ENCODE measurements at regions not wholly inside any gene's neighbourhood (a gene's known extent, or its start where the extent isn't known, plus 50 kb on each side); places are given as distances from the start of the nearest gene placed in this dataset.
"Not testable (repeated sequence)": the region's sequence is repeated elsewhere in the genome, so short reads cannot be mapped to it uniquely, and the experiment has no call there.

- TF ChIP-seq EP300 (IDR thresholded peaks at IDR 0.05) (no peak), POLR2A (IDR thresholded peaks at IDR 0.05) (no peak), POLR2AphosphoS5 (IDR thresholded peaks at IDR 0.05) (no peak)
- TF ChIP-seq, protein P1, sequence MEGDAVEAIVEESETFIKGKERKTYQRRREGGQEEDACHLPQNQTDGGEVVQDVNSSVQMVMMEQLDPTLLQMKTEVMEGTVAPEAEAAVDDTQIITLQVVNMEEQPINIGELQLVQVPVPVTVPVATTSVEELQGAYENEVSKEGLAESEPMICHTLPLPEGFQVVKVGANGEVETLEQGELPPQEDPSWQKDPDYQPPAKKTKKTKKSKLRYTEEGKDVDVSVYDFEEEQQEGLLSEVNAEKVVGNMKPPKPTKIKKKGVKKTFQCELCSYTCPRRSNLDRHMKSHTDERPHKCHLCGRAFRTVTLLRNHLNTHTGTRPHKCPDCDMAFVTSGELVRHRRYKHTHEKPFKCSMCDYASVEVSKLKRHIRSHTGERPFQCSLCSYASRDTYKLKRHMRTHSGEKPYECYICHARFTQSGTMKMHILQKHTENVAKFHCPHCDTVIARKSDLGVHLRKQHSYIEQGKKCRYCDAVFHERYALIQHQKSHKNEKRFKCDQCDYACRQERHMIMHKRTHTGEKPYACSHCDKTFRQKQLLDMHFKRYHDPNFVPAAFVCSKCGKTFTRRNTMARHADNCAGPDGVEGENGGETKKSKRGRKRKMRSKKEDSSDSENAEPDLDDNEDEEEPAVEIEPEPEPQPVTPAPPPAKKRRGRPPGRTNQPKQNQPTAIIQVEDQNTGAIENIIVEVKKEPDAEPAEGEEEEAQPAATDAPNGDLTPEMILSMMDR (IDR thresholded peaks at IDR 0.05), result no peak
- Histone ChIP-seq H3K27ac (no peak overlapping the region), H3K4me3 (no peak overlapping the region), H3K4me1 (no peaks in the 10 kb centered on the region), H3K27me3 (no peaks in the 10 kb centered on the region), H3K36me3 (no peaks in the 10 kb centered on the region), H3K9me3 (no peaks in the 10 kb centered on the region)
- WGBS, 2 donors, result 80 to 92% methylated on average over 2 of the region's 2 CpGs
- intact Hi-C loops (cut with DNase I), result no loop called here
- DNase-seq, result no peak
These were observed 214.8 kb upstream of the MOCS1 start for GRCh38 chr6:40148882-40149573.

DNA sequence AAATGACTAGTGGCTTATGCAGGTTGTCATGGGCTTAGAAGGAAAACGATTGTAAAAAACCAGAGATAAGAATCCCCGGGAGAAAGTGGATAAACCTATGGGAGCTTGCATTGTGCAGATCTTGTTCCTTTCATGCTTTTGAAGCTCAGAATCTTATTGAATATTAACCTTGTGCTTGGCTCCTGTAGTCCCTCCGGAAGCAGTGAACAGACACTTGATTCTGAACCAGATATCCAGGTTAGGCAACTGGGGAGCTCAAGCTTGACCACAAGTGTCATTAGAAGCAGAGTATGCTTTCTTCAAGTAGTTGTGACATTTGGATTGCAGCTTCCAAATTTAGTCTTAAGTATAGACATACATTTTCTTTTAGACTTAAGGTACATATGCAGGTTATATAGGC lies 212.6 kb upstream of the MOCS1 start:
- Histone ChIP-seq H3K4me1 (no peaks in the 10 kb centered on the region), H3K4me3 (no peak overlapping the region), H3K27ac (no peak overlapping the region), H3K9me3 (no peaks in the 10 kb centered on the region), H3K27me3 (no peaks in the 10 kb centered on the region), H3K36me3 (no peaks in the 10 kb centered on the region)
- WGBS, 2 donors, result 44 to 68% methylated on average over 3 of the region's 3 CpGs
- DNase-seq, result no peak
- no peak for TF ChIP-seq POLR2AphosphoS5 (IDR thresholded peaks at IDR 0.05)
- no peak for TF ChIP-seq EP300 (IDR thresholded peaks at IDR 0.05)
- TF ChIP-seq, protein P1 (IDR thresholded peaks at IDR 0.05), result no peak
- no peak for TF ChIP-seq POLR2A (IDR thresholded peaks at IDR 0.05)
- intact Hi-C loops (cut with DNase I), result no loop called here

DNA sequence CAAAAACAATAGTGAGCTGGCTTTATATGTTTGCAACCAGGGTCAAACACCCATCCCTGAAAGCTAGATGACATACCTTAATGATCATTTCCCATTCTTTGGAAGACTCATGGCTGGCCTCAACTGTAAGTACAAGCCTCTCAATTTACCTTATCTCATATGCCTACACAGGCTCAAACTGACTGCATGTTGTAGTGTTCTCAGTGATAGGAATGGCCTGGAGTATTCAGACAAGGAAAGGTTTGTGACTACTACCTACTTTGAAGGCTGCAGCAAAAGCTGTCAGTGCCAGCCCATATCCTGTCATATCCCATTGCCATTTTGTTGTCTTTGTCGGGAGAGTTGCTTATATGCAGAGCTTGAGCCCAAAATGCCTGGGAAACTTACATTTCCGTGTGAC lies 205.2 kb upstream of the MOCS1 start:
- H3K27ac ChIP-seq, result no peak overlapping the region
- no peak overlapping the region for H3K4me3 ChIP-seq
- no peaks in the 10 kb centered on the region for H3K4me1 ChIP-seq
- intact Hi-C loops (cut with DNase I), result no loop called here
- no peaks in the 10 kb centered on the region for H3K27me3 ChIP-seq
- no peaks in the 10 kb centered on the region for H3K36me3 ChIP-seq
- no peaks in the 10 kb centered on the region for H3K9me3 ChIP-seq
- TF ChIP-seq EP300 (IDR thresholded peaks at IDR 0.05), result no peak
- 77 to 94% methylated on average over 2 of the region's 2 CpGs for WGBS, 2 donors
- DNase-seq, result no peak

- 59 to 70% methylated on average over 4 of the region's 4 CpGs for WGBS, 2 donors
These were observed 204.0 kb upstream of the MOCS1 start for GRCh38 chr6:40138273-40138720.

DNA sequence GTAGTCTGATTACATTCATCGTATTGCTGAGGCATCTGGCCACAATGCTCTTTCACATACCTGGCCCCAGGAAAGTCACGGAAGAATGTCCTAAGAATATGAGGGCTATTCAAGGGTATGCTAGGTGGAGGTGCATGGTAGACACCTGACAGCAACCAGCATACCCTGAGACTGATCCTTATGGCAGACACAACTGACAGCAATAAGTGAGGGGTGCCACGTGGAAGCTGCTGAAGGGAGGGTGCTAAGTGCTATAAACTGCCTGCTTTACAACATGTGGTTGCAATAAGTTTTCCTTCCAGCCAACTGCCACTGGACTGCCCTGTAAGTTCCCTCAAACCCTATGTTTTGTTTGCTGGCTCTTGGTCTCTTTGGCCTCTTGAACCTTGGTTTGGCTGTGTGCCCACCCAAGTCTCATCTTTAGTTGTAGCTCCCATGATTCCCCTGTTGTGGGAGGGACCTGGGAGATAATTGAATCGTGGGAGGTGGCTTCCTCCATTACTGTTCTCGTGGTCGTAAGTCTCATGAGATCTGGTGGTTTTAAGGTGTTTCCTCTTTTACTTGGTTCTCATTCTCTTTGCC lies 201.3 kb upstream of the MOCS1 start:
- 49 to 55% methylated on average over 6 of the region's 6 CpGs for WGBS, 2 donors

More at GRCh38 chr6:40138273-40138720, 204.0 kb upstream of the MOCS1 start:
- Histone ChIP-seq H3K9me3 (no peaks in the 10 kb centered on the region), H3K36me3 (no peaks in the 10 kb centered on the region), H3K4me1 (no peaks in the 10 kb centered on the region), H3K27me3 (no peaks in the 10 kb centered on the region), H3K27ac (no peak overlapping the region), H3K4me3 (no peak overlapping the region)
- intact Hi-C loops (cut with DNase I), result no loop called here
- no peak for DNase-seq
- TF ChIP-seq, protein P1 (IDR thresholded peaks at IDR 0.05), result no peak
- no peak for TF ChIP-seq POLR2AphosphoS5 (IDR thresholded peaks at IDR 0.05)
- TF ChIP-seq POLR2A (IDR thresholded peaks at IDR 0.05), result no peak
- TF ChIP-seq EP300 (IDR thresholded peaks at IDR 0.05), result no peak

GRCh38 chr6:40133981-40134380 lies 199.7 kb upstream of the MOCS1 start:
- DNase-seq; H3K36me3 ChIP-seq; H3K4me3 ChIP-seq; intact Hi-C loops (cut with DNase I); H3K9me3 ChIP-seq; H3K27me3 ChIP-seq; H3K27ac ChIP-seq; H3K4me1 ChIP-seq: not testable (repeated sequence)
- WGBS, 2 donors, result 93% methylated on average over 20 of the region's 20 CpGs

More for the DNA sequence above, 201.3 kb upstream of the MOCS1 start:
- DNase-seq, result no peak
- intact Hi-C loops (cut with DNase I), result no loop called here
- TF ChIP-seq, protein P1 (IDR thresholded peaks at IDR 0.05), result no peak
- TF ChIP-seq POLR2AphosphoS5 (IDR thresholded peaks at IDR 0.05) (no peak), EP300 (IDR thresholded peaks at IDR 0.05) (no peak), POLR2A (IDR thresholded peaks at IDR 0.05) (no peak)
- H3K36me3 ChIP-seq, result no peaks in the 10 kb centered on the region
- H3K4me3 ChIP-seq, result no peak overlapping the region
- no peaks in the 10 kb centered on the region for H3K9me3 ChIP-seq
- no peaks in the 10 kb centered on the region for H3K27me3 ChIP-seq
- no peak overlapping the region for H3K27ac ChIP-seq
- H3K4me1 ChIP-seq, result no peaks in the 10 kb centered on the region

Data from sigmoid colon (tissue), 6 donors.